ENCODE measurements at regions not wholly inside any gene's neighbourhood (a gene's known extent, or its start where the extent isn't known, plus 50 kb on each side); places are given as distances from the start of the nearest gene placed in this dataset.

DNA sequence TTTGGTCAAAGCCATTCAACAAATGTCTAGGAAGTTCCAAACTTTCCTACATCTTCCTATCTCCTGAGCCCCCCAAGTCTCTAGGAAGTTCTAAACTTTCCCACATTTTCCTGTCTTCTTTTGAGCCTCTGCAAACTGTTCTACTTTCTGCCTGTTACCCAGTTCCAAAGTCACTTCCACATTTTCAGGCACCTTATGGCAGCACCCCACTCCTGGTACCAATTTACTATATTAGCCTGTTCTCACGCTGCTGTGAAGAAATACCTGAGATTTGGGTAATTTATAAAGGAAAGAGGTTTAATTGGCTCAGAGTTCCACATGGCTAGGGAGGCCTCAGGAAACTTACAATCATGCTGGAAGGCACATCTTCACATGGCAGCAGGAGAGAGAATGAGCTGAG lies 869.2 kb downstream of the TDRD15 start:
- TF ChIP-seq, protein P1, sequence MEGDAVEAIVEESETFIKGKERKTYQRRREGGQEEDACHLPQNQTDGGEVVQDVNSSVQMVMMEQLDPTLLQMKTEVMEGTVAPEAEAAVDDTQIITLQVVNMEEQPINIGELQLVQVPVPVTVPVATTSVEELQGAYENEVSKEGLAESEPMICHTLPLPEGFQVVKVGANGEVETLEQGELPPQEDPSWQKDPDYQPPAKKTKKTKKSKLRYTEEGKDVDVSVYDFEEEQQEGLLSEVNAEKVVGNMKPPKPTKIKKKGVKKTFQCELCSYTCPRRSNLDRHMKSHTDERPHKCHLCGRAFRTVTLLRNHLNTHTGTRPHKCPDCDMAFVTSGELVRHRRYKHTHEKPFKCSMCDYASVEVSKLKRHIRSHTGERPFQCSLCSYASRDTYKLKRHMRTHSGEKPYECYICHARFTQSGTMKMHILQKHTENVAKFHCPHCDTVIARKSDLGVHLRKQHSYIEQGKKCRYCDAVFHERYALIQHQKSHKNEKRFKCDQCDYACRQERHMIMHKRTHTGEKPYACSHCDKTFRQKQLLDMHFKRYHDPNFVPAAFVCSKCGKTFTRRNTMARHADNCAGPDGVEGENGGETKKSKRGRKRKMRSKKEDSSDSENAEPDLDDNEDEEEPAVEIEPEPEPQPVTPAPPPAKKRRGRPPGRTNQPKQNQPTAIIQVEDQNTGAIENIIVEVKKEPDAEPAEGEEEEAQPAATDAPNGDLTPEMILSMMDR (IDR thresholded peaks at IDR 0.05; ENCODE audit: low read depth, low read length): no peak
- no peak for TF ChIP-seq EZH2phosphoT487 (IDR thresholded peaks at IDR 0.05; ENCODE audit: low read depth)
